ENCODE measurements at regions not wholly inside any gene's neighbourhood (a gene's known extent, or its start where the extent isn't known, plus 50 kb on each side); places are given as distances from the start of the nearest gene placed in this dataset.

DNA sequence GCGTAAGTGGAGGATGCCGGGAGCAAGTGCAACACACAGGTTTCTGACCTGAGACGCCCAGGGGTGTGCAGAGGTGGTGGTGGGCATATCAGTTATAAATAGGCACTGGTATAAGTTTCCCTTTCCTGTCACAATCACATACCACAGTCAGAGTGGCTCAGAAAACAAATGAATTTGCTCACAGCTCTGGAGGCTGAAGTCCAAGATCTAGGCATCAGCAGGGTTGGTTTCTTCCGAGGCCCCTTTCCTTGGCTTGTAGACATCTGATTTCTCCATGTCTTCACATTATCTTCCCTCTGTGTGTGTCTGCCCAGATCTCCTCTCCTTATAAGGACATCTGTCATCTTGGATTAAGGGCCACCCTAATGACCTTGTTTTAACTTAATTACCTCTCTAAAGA is 250.5 kb upstream of the TNRC6C start:
- no peak for DNase-seq (ENCODE audit: low read depth in 2 of 2)
- Histone ChIP-seq H3K27ac (ENCODE audit: insufficient read depth, low read length) (no peak overlapping the region), H3K4me2 (ENCODE audit: extremely low read depth, insufficient read depth, low read length) (no peak overlapping the region), H2AFZ (ENCODE audit: low read length) (no peak overlapping the region), H3K79me2 (ENCODE audit: control insufficient read depth, insufficient read depth, low read length) (no peaks in the 10 kb centered on the region), H3K4me1 (ENCODE audit: control insufficient read depth, extremely low read depth, insufficient read depth, low read length) (no peaks in the 10 kb centered on the region), H4K20me1 (ENCODE audit: control insufficient read depth, extremely low read depth, insufficient read depth, low read length) (no peaks in the 10 kb centered on the region), H3K9me3 (ENCODE audit: control insufficient read depth, insufficient read depth, low read depth, low read length) (no peaks in the 10 kb centered on the region), H3K9ac (ENCODE audit: insufficient read depth, low read length) (no peak overlapping the region), H3K36me3 (ENCODE audit: control insufficient read depth, insufficient read depth, low read length) (no peaks in the 10 kb centered on the region), H3K4me3 (replicated peaks in 1 of 4; ENCODE audit: control extremely low read depth in 1 of 4, insufficient read depth in 1 of 4, low read depth in 3 of 4, low read length in 4 of 4) (no peak overlapping the region), H3K27me3 (ENCODE audit: control insufficient read depth, insufficient read depth, low read length) (no peaks in the 10 kb centered on the region)
- TF ChIP-seq EZH2 (IDR thresholded peaks at IDR 0.05; ENCODE audit: low read length, missing control alignments): no peak
- TF ChIP-seq, protein P1, sequence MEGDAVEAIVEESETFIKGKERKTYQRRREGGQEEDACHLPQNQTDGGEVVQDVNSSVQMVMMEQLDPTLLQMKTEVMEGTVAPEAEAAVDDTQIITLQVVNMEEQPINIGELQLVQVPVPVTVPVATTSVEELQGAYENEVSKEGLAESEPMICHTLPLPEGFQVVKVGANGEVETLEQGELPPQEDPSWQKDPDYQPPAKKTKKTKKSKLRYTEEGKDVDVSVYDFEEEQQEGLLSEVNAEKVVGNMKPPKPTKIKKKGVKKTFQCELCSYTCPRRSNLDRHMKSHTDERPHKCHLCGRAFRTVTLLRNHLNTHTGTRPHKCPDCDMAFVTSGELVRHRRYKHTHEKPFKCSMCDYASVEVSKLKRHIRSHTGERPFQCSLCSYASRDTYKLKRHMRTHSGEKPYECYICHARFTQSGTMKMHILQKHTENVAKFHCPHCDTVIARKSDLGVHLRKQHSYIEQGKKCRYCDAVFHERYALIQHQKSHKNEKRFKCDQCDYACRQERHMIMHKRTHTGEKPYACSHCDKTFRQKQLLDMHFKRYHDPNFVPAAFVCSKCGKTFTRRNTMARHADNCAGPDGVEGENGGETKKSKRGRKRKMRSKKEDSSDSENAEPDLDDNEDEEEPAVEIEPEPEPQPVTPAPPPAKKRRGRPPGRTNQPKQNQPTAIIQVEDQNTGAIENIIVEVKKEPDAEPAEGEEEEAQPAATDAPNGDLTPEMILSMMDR (conservative IDR thresholded peaks at IDR 0.05 in 1 of 2, IDR thresholded peaks at IDR 0.05 in 1 of 2; ENCODE audit: low read depth in 1 of 2, low read length in 2 of 2): no peak

DNA sequence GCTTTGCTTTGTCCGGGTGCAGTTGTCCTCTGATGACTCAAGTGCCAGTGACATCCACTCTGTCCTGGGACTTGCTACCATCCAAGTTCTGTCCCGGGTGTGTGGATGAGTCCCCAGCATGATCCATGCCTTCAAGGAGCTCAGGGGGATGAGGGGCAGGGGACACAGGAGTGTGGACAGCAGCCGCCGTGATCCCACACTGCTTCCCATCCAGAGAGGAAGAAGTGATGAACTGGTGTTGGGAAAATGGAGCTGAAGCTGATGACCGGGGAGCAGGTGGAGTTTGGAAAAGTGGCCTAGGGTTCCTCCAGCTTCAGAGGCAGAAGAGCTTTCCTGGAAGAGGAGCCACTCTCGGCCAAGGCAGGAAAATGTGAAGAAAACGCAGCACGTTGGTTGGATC is 249.6 kb upstream of the TNRC6C start:
- no peak for DNase-seq (ENCODE audit: low read depth in 2 of 2)
- Histone ChIP-seq H3K36me3 (ENCODE audit: control insufficient read depth, insufficient read depth, low read length) (no peaks in the 10 kb centered on the region), H3K4me2 (ENCODE audit: extremely low read depth, insufficient read depth, low read length) (no peak overlapping the region), H3K4me3 (replicated peaks in 1 of 4; ENCODE audit: control extremely low read depth in 1 of 4, insufficient read depth in 1 of 4, low read depth in 3 of 4, low read length in 4 of 4) (no peak overlapping the region), H3K9ac (ENCODE audit: insufficient read depth, low read length) (no peak overlapping the region), H3K4me1 (ENCODE audit: control insufficient read depth, extremely low read depth, insufficient read depth, low read length) (no peaks in the 10 kb centered on the region), H3K27me3 (ENCODE audit: control insufficient read depth, insufficient read depth, low read length) (no peaks in the 10 kb centered on the region), H3K9me3 (ENCODE audit: control insufficient read depth, insufficient read depth, low read depth, low read length) (no peaks in the 10 kb centered on the region), H2AFZ (ENCODE audit: low read length) (no peak overlapping the region), H4K20me1 (ENCODE audit: control insufficient read depth, extremely low read depth, insufficient read depth, low read length) (no peaks in the 10 kb centered on the region), H3K27ac (ENCODE audit: insufficient read depth, low read length) (no peak overlapping the region), H3K79me2 (ENCODE audit: control insufficient read depth, insufficient read depth, low read length) (no peaks in the 10 kb centered on the region)
- no peak for TF ChIP-seq EZH2 (IDR thresholded peaks at IDR 0.05; ENCODE audit: low read length, missing control alignments)
- TF ChIP-seq, protein P1 (conservative IDR thresholded peaks at IDR 0.05 in 1 of 2, IDR thresholded peaks at IDR 0.05 in 1 of 2; ENCODE audit: low read depth in 1 of 2, low read length in 2 of 2): no peak

DNA sequence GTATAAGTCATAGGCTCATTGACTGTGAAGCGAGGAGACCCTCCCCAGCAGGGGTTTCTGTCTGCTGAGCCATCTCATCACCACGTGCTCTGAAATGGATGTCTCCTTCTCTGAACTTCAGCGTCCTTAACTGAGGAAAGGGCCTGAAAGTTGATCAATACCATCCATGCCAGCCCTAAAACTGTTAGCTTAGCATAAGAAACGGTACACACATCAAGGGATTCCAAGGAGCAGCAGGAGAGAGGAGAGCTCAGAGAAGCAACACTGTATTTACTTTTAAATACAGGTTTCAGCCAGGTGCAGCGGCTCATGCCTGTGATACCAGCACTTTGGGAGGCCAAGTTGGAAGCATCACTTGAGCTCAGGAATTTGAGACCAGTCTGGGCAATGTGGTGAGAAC is 248.9 kb upstream of the TNRC6C start:
- TF ChIP-seq EZH2 (IDR thresholded peaks at IDR 0.05; ENCODE audit: low read length, missing control alignments): no peak
- TF ChIP-seq, protein P1 (conservative IDR thresholded peaks at IDR 0.05 in 1 of 2, IDR thresholded peaks at IDR 0.05 in 1 of 2; ENCODE audit: low read depth in 1 of 2, low read length in 2 of 2): no peak
- Histone ChIP-seq H3K27ac (ENCODE audit: insufficient read depth, low read length) (no peak overlapping the region), H3K4me2 (ENCODE audit: extremely low read depth, insufficient read depth, low read length) (no peak overlapping the region), H3K9ac (ENCODE audit: insufficient read depth, low read length) (no peak overlapping the region), H3K27me3 (ENCODE audit: control insufficient read depth, insufficient read depth, low read length) (no peaks in the 10 kb centered on the region), H4K20me1 (ENCODE audit: control insufficient read depth, extremely low read depth, insufficient read depth, low read length) (no peaks in the 10 kb centered on the region), H3K79me2 (ENCODE audit: control insufficient read depth, insufficient read depth, low read length) (no peaks in the 10 kb centered on the region), H3K4me1 (ENCODE audit: control insufficient read depth, extremely low read depth, insufficient read depth, low read length) (no peaks in the 10 kb centered on the region), H2AFZ (ENCODE audit: low read length) (no peak overlapping the region), H3K9me3 (ENCODE audit: control insufficient read depth, insufficient read depth, low read depth, low read length) (no peaks in the 10 kb centered on the region), H3K36me3 (ENCODE audit: control insufficient read depth, insufficient read depth, low read length) (no peaks in the 10 kb centered on the region), H3K4me3 (replicated peaks in 1 of 4; ENCODE audit: control extremely low read depth in 1 of 4, insufficient read depth in 1 of 4, low read depth in 3 of 4, low read length in 4 of 4) (no peak overlapping the region)
- no peak for DNase-seq (ENCODE audit: low read depth in 2 of 2)
